Stimulated activated CD4-positive, alpha-beta T cell treated with anti-CD3 and anti-CD28 coated beads, Interleukin-4, amount 100 ng/mL, for 24 hours (primary cell): ENCODE measurements at regions not wholly inside any gene's neighbourhood (a gene's known extent, or its start where the extent isn't known, plus 50 kb on each side); places are given as distances from the start of the nearest gene placed in this dataset.
"Not testable (repeated sequence)": the region's sequence is repeated elsewhere in the genome, so short reads cannot be mapped to it uniquely, and the experiment has no call there.

Experiments
- DNase-seq: peaks from one replicate; pipeline ENCODE4 v3.0.0-alpha.2; 2020

DNA sequence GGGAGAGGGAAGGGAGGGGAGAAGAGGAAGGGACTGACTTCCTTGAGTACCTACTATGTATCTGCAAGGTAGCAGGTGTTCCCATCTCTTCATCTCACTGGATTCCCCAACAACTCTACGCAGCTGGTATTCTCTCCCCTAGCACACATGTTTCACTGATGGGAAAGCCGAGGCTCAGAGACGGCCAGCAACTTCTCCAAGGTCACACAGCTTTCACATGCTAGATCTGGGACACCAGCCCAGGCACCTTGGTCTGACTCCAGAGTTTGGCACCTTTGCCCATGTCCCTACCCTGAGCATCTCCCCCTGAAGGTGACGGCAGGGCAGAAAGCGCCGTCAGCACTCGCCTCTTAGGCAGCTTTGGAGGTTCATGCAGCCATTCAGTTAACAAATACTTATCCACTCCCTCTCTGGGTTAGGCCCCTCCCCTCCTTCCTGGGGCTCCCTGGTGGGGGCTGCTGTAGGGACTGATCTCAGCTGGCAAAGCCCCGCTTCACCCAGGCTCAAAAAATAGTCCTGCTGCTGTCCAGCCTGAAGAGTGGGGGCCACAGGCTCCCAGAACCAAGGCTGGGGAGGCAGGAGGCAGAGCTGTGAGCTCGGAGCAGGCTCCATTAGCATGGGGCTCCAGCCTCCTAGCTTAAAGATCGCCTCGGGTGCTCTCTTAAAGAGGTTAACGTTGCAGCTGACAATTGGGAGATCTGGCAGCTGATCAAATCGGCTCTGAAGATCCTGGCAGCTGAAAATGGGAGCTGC lies 79.4 kb downstream of the IGLL1 start:
- no peak for DNase-seq

DNA sequence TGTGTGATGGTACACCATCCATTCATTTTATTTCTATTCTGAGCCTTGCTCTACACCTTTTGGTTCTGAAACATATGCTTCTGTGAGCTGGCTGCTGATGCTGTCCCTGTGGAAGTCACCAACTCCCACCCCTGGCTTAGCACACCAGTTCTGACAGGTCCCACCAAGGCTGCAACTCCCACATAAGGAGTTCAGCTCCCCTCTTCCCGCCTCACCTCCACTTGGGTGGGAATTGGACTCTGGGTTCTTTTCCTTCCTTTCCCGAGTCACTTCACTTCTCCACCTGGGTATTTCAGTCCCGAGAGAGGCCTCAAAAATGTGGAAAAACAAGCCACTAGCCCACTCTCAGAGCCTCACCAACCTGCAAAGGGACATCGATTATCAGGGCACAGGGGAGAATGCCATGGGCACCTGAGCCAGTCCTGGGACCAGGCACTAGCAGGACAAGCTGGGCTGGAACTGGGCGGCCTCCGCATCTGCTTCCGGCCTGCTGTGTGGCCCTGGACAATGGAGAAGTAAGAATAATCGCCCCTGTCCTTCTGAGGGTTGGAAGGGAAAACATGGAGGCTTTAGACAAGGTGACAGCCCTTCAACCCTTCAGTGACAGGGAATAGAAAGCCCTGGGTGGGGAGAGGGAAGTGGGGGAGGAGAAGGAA lies 80.1 kb downstream of the IGLL1 start:
- no peak for DNase-seq

DNA sequence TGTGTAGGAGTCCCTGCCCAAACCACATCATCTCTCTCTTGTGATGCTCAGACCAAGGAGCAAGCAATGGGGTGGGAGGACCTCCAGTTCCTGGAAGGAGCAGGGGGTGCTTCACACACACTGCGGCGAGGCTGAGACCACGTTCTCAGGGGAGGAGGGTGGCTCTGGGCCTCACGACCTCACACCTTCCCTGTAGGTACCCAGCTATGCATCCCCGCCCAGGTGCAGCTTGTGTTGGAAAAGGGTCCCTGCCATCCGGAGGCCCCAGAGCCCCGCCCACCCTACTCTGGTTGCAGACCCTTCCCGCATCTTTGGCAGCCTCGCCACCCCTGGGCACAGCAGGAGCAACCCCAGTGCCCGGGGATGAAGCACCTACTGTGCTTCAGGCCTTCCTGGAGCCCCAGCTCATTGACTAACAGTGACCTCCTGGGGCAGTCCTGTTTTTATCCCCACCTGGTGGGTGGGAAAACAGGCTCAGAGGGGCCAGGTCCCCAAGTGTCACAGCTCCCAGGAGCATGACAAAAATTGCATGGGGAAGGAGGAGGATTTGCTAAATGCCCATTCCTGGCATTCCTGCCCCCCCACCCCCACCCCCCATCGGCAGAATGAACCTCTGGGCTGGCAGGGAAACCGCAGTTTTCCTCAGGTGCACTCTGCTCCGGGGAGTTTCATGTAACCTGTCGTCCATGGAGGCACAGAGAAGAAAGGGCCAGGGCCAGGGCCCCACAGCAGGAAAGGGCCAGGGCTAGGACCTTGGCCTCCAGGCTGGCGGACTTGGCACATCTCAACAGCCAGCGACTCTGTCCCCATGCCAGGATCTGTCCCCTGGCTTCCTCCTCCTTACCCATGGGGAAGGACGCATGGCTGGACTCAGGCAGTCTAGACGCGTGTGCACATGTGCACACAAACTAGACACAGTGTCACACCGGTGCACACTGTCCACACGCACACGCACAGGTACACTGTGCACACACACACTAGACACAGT lies 81.0 kb downstream of the IGLL1 start:
- no peak for DNase-seq

DNA sequence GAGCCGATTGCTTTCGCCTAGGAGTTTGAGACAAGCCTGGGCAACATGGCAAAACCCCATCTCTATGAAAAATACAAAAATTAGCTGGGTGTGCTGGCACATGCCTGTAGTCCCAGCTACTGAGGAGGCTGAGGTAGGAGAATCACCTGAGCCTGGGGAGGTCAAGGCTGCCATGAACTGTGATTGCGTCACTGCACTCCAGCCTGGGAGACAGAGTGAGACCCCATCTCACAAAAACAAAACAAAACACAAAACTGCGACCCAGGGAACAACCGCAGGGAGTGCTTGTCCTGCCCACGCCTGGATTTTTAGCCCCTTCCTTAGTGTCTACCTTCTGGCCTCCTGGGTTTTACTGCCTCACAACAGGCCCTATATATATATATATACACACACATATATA lies 82.2 kb downstream of the IGLL1 start:
- DNase-seq: not testable (repeated sequence)

DNA sequence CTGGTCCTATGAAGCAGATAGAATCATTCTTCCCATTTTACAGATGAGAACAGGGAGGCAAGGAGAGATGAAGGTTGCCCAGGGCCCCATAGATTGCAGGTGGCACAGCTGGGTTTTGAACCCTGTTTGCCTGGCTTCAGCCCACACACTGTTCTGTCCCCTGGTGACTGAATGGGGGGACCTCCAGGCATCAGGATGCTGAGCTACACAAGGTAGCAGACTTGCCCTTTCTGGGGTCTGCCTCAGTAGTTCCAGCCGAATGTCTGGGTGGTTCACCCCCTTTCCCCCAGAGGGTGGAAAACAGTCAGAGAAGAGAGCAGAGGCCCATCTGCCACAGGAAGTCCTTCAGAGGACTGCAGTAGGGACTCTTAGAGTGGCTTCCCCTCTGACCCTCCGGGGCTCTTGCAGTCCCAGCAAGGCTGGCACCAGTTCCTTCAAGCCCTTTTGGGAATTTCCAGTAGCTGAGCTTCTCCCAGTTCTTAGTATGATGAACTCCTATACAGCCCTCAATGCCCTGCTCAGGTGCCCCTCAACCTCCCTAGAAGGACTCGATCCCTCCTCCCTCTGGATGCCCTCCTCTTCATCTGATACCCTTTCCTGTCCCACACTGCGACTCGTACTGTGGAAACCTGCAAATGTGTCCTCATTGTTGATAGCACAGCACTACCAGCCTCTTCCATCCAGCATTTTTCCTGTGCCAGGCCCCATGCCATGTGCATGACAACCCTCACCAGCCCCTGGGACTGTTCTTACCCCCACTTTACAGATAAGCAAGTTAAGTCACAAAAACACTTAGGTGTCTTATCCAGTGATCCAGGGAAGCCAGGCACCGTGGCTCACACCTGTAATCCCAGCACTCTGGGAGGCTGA lies 82.8 kb downstream of the IGLL1 start:
- DNase-seq: no peak

DNA sequence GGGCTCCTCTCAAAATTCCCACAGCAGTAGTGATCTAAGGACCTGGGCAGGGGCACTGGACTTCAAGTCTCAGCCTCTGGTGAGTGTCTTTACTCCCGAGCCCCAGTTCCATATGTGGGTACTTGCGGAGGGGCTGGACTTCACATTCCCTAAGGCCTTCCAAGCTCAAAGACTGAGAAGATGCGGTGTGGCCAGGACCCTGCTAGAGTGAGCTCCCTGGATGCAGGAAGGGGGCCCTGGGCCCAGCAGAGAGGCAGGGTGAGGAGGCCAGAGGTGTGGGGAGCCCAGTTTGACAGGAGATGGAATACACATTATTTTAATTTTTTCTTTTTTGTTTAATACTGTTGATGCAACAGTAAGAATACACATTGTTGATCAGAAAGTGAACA lies 83.7 kb downstream of the IGLL1 start:
- DNase-seq: no peak

DNA sequence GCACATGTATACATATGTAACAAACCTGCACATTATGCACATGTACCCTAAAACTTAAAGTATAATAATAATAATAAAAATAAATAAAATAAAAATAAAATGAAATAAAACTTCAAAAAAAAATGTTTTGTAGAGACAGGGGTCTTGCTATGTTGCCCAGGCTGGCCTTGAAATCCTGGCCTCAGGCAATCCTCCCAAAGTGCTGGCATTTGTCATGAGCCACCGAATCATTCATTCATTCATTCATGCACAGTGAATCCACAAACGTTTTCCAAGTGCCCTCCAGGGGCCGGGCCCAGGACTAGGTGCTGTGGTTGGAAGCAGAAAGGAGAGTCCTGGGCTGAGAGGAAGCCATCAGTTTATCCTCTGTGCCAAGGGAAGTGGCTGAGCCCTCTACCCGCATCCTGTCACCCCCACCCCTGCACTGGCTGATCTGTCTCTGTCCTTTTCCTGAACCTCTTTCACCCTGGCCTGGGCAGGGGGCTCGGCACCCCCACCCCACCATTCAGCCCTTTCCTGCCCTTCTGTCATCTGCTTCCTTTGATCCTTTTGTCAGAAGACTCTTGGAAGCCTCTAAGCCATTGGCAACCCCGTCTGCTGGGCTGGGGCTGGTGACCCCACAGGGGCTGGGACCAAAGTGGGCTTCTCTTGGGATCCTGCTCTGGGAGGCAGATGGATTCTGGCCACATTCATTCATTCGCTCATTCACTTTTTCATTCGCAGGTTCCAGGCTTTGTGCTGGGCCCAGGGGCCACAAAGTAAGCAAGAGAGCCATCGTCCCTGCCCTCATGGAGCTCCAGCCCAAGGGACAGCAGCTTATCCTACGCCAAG lies 84.3 kb downstream of the IGLL1 start:
- no peak for DNase-seq

DNA sequence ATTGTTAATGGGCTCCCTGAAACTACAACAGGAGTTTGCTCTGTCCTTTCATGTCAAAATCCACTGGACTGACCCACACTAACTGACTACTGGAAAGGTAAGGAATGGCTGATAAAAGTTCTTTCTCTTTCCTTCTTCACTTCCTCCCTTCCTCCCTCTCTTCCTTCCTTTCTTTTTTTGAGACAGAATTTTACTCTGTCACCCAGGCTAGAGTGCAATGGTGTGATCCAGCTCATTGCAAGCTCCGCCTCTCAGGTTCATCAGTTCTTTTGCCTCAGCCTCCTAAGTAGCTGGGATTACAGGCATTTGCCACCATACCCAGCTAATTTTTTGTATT lies 85.2 kb downstream of the IGLL1 start:
- DNase-seq: no peak

DNA sequence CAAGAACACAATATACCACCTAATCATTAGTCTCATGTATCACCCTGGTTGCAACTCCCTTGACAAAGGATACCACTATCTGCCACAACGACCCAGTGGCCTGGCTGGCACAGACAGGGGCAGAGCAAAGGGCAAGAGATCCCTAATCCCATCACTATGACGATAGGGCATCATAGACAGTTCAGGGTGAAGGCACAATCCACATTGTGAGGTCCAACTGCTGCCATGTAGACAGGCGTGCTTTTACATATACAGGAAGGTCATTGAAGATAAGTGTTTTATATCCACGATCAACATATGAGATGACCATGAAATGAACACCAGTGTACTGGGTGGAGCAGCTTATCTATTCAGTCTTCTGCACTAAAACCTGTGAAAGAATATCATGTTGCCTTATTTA lies 94.6 kb downstream of the IGLL1 start:
- no peak for DNase-seq

DNA sequence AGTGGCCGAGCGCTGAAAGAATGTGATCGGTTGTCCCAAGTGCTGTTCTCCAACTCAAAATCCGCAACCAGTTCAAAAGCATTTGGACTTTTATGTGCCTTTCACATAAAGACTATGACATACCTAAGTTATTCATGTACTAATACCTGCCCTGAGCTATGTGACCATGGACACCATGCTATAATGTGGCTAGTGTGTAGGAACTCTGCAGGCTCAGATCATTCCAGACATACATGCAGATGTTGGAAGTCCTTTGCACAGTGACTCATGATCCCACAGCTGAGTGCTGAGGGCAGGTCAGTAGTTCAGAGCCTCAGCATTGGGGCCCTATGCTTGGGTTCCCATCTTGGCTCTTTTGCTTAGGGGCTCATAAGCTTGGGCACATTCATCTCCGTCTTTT lies 95.4 kb downstream of the IGLL1 start:
- DNase-seq: no peak

DNA sequence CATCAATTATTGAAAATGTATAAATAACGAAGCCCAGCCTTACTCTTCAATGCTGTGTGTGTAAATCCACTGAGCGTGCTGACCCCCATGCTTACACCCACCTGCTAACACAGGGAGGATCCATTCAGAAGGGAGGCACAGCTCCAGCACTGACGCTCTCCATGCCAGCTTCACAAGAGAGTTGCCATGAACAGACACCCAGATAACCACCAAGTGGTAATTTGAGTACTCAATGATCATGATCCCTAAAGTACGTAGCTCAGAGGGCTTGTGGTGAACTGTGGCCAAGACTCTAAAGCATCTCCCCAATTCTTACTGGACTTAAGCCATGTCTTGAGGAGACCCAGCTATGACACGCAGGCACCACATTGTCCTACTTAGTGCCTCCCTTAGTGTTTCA lies 98.7 kb downstream of the IGLL1 start:
- no peak for DNase-seq

DNA sequence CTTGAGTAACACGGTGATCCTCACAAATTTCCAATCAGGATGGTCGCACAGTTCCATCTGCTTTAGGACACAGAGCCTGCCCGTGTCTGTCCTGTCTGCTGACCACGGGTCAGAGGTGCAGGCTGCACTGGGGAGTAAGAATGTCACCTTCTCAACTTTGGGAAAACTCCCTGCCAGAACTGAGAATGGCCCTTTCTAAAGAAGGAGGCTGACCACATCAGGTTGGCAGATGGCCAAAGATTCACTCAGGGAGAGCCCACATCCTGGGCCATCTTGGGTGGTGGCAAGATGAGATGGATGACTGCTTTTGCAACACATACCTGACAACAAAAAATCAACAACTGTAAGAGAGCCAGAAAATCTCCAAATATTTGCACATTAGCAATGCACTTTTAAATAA lies 101.9 kb downstream of the IGLL1 start:
- DNase-seq: no peak

DNA sequence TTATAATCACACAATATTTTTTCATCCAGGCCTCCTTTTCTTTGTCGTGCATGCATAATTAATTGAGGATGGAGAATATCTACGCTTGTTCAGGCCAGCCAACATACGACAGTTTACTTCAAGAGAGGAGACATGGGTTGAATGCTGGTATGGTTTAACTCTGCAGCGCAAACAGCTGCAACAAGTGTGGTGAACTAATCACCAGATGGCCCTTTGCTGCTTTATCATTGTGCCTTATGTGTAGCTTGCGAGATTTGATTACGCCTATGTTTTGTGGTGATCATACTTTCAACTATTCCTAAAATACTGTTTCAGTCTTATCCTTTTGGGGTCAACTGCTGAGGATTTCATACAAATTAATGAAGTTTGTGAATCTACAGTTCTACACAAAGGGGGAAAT lies 105.6 kb downstream of the IGLL1 start:
- DNase-seq: not testable (repeated sequence)

DNA sequence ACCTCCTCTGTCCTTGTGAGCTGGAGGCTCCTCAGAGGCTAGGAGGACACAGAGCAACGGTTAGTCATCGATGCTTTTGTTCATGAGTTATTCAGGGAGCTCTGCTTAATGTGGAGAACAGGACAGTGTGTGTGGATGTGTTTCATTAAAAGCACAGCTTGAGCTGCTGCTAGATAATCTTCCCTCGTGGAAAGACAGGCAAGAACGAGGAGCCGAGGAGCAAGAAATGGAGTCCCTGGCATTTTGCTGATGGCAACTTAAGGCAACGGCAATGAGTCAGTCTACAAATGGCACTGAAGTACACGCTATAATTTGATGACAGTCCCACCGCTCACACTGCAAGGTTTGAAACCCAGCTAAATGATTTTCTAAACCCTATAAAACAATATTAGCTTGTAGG lies 106.2 kb downstream of the IGLL1 start:
- no peak for DNase-seq

DNA sequence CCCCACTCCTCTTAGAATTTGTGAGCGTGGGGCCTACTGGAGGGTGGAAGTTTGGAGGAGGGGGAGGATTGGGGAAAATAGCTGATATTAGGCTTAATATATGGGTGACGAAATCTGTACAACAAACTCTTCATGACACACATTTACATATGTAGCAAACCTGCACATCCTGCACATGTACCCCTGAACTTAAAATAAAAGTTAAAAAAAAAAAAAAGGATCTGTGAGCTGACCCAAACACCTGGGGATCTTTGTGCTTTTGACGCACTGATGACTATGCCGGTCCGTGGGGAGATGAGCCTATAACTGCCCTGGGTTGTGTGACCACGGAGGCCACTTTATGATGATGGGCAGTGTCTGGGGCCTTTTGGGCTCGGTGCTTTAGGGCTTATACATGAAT lies 107.7 kb downstream of the IGLL1 start:
- DNase-seq: not testable (repeated sequence)

DNA sequence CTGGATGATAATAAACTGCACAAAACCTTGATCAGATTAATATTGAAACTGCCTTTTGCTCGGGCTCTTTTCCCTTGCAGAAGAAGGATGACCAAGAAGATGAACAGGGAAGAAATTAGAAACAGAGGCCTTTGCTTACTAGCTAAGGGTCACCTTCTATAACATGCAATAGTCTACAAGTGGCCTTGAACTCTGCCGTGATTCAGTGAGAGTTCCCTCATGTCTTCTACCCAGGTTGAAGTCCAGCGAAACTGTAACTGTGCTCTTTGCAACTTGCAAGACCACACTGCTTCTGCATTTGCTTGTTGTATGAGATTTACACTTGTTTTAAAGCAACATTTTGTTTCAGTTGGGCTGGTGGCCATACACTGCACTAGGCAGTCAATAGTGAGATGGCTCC lies 108.4 kb downstream of the IGLL1 start:
- no peak for DNase-seq

DNA sequence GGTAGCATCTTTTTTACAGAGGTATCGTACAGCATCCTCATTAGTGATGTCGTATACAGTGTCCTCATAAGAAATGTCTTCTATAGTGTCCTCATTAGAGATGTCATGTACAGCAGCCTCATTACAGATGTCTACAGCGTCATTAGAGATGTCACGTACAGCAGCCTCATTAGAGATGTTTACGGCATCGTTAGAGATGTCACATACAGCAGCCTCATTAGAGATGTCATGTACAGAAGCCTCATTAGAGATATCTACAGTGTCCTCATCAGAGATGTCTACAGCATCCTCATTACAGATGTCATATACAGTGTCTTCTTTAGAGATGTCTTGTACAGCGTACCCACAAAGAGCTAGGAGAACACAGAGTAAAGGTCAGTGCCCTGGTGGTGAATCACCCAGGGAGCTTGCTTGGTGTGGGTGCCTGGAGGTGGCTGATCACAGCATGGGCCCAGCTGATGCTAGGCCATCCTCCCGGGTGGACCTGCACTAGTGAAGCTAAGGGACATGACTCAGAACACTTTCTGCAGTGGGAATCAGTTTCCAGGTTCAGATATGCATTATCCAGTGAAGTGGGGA lies 109.2 kb downstream of the IGLL1 start:
- no peak for DNase-seq

DNA sequence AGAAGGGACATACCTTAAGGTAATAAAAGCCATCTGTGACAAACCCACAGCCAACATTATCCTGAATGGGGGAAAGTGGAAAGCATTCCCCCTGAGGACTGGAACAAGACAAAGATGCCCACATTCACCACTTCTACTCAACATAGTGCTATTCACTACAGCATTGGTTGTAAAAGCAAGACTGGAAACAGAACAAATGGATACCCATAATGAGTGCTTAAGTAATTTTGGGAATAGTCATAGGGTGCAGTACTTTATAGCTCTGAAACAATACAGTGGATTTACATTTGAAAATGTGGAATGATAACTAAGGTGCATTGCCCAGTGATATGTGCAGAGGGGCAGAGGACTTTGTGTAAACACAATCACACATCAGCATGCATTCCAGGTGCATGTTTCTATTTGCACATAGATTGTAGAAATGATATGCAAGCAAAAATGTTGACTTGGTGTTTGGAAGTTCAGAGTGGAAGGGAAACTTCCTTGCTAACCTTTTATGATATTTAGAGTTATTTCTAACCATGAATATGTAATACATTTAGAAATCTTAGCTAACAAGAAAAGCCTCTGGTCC lies 112.3 kb downstream of the IGLL1 start:
- DNase-seq: no peak

DNA sequence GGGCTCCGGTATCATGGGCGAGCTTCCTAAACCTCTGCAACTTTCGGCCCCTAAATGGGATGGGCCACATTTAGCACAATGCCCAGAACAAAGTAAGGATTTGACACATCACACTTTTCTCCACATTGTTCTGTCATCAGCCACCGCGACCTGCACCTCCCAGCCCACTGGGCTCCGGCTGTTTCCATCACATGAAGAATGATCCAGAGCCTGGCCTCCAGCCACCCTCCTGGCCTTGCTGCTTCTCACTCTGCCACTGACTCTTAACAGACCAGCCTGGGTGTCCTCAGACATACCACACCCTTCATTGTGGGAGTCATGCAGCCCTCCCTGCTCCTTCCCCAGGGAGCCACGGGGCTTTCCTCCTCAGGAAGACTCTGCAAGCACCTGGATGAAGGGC lies 113.7 kb downstream of the IGLL1 start:
- no peak for DNase-seq

DNA sequence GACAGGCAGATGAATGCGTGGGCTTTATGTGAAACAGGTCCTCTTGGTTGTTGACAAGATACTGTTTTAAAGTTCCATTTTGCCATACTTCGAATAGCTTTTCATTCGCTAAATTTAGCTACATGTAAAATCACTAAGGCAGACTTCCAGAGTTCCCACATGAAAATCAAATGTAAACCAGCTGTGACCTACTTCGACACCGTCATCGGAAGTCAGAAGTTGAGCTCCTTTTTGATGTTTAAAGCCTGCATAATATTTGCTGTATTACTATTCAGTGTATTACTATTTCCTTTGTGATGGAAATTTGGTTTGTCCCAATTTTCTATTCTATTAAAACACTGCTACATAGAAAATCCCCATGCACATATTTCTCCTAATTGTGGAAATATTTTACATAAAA lies 115.3 kb downstream of the IGLL1 start:
- DNase-seq: not testable (repeated sequence)

DNA sequence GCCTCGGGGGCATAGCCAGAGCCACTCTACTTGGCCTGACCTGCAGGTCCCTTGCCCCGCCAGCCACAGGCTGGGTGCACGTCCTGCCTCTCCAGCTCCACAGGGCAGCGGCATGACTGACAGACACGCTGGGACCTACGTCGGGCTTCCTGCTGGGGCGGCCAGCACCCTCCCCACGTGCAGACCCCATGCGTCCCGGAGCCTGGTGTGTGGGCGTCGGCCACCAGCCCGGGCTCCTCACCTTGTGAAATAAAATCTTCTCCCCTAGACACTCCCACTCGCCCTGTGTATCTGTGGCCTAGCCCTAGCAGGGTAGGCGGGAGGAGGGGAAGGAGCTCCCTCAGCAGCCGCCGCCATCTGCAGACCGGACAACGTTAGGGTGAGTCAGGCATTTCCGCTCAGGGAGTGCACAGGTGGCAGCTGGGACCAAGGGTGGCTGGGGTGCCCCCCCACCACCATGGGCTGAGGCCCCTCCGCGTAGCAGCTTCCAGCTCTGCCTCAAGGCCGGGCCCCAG lies 119.5 kb downstream of the IGLL1 start:
- DNase-seq: not testable (repeated sequence)
